Smooth muscle cell (in vitro differentiated cells): ENCODE measurements at regions not wholly inside any gene's neighbourhood (a gene's known extent, or its start where the extent isn't known, plus 50 kb on each side); places are given as distances from the start of the nearest gene placed in this dataset.

Experiments used
- DNase-seq: peaks from one replicate; lab custom pipeline; 2025; ENCODE audit not compliant: unreplicated experiment; lab: John Stamatoyannopoulos, UW
- H2AFZ ChIP-seq: fragments of 200-600 bp; sonication (generic); 2 replicates; pipeline ENCODE4 v1.6.0; 2016; ENCODE audit warnings: antibody characterized with exemption, low read depth, mild to moderate bottlenecking
- H3F3A ChIP-seq: fragments of 200-600 bp; sonication (generic); 2 replicates; pipeline ENCODE4 v1.6.0; 2017; ENCODE audit warnings: antibody characterized with exemption, low read depth
- H3K27ac ChIP-seq: fragments of 200-600 bp; sonication (generic); 2 replicates; pipeline ENCODE4 v1.5.1; 2016; ENCODE audit warnings: low read depth, mild to moderate bottlenecking
- H3K27me3 ChIP-seq: fragments of 200-600 bp; sonication (generic); 2 replicates; pipeline ENCODE4 v1.6.1; 2016; ENCODE audit warnings: low read depth, mild to moderate bottlenecking
- H3K36me3 ChIP-seq: fragments of 200-600 bp; sonication (generic); 2 replicates; pipeline ENCODE4 v1.5.1; 2016; ENCODE audit warnings: low read depth
- H3K4me1 ChIP-seq: fragments of 200-600 bp; sonication (generic); 2 replicates; pipeline ENCODE4 v1.5.1; 2016; ENCODE audit warnings: low read depth
- H3K4me2 ChIP-seq: fragments of 200-600 bp; sonication (generic); 2 replicates; pipeline ENCODE4 v1.6.0; 2016; ENCODE audit warnings: mild to moderate bottlenecking
- H3K4me3 ChIP-seq: fragments of 200-600 bp; sonication (generic); 2 replicates; pipeline ENCODE4 v1.5.1; 2016; ENCODE audit warnings: mild to moderate bottlenecking
- H3K79me2 ChIP-seq: fragments of 200-600 bp; sonication (generic); 2 replicates; pipeline ENCODE4 v1.6.0; 2016; ENCODE audit warnings: low read depth, mild to moderate bottlenecking
- H3K9ac ChIP-seq: fragments of 200-600 bp; sonication (generic); 2 replicates; pipeline ENCODE4 v1.6.0; 2016; ENCODE audit warnings: low read depth
- H3K9me3 ChIP-seq: fragments of 200-600 bp; sonication (generic); replicated peaks from 2 replicates; pipeline ENCODE4 v1.5.1; 2016; ENCODE audit warnings: low read depth
- H4K20me1 ChIP-seq: fragments of 200-600 bp; sonication (generic); 2 replicates; pipeline ENCODE4 v1.6.0; 2016; ENCODE audit warnings: low read depth
- WGBS: methylation state at CpG from one replicate; pipeline ENCODE4 v1.1.7; 2016; ENCODE audit warnings: low lambda C conversion rate; 5-methylcytosine and 5-hydroxymethylcytosine counted together
- TF ChIP-seq, protein P1 (sequence below): fragments of 200-600 bp; sonication (generic); IDR thresholded peaks from 2 replicates; pipeline ENCODE4 v1.5.1; 2017; ENCODE audit warnings: borderline replicate concordance, mild to moderate bottlenecking, antibody characterized with exemption; ENCODE audit not compliant: insufficient read depth, poor library complexity, severe bottlenecking

DNA sequence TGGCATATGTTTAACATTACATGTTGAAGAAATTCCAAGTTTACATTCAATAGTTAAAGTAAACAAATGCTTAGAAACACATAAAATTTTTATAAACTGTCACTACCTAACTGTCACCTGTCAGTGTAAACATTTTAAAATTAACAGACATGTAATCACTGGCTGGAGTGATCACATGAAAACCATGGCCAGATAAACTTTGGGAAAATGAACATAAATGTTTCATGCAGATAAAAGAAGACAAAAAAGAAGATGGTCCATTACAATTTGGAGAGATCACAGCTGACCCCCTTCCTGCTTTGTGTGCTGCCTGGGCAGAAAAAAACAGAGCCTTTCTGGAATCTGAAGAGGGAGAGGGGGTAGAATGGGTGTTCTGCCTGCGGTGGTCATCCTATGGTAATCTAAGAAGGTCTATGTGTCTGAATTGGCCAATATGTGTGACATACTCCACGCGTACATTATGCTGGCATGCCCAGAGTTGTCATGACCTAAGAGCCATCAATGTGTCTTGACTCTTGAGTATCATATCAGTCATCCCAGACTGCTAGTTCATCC, 57.5 kb upstream of the MEOX2 start:
- no peaks in the 10 kb centered on the region for H3K36me3 ChIP-seq
- H3K4me2 ChIP-seq: no peak overlapping the region
- TF ChIP-seq, protein P1, sequence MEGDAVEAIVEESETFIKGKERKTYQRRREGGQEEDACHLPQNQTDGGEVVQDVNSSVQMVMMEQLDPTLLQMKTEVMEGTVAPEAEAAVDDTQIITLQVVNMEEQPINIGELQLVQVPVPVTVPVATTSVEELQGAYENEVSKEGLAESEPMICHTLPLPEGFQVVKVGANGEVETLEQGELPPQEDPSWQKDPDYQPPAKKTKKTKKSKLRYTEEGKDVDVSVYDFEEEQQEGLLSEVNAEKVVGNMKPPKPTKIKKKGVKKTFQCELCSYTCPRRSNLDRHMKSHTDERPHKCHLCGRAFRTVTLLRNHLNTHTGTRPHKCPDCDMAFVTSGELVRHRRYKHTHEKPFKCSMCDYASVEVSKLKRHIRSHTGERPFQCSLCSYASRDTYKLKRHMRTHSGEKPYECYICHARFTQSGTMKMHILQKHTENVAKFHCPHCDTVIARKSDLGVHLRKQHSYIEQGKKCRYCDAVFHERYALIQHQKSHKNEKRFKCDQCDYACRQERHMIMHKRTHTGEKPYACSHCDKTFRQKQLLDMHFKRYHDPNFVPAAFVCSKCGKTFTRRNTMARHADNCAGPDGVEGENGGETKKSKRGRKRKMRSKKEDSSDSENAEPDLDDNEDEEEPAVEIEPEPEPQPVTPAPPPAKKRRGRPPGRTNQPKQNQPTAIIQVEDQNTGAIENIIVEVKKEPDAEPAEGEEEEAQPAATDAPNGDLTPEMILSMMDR: no peak
- no peaks in the 10 kb centered on the region for H3K9me3 ChIP-seq
- no peaks in the 10 kb centered on the region for H4K20me1 ChIP-seq
- no peaks in the 10 kb centered on the region for H3K27me3 ChIP-seq
- no peak overlapping the region for H3K9ac ChIP-seq
- H2AFZ ChIP-seq: no peak overlapping the region
- no peaks in the 10 kb centered on the region for H3K4me1 ChIP-seq
- no peak overlapping the region for H3K27ac ChIP-seq
- no peaks in the 10 kb centered on the region for H3F3A ChIP-seq
- H3K4me3 ChIP-seq: no peak overlapping the region
- DNase-seq: no peak
- H3K79me2 ChIP-seq: no peaks in the 10 kb centered on the region
- 60% methylated on average over 3 of the region's 3 CpGs for WGBS

DNA sequence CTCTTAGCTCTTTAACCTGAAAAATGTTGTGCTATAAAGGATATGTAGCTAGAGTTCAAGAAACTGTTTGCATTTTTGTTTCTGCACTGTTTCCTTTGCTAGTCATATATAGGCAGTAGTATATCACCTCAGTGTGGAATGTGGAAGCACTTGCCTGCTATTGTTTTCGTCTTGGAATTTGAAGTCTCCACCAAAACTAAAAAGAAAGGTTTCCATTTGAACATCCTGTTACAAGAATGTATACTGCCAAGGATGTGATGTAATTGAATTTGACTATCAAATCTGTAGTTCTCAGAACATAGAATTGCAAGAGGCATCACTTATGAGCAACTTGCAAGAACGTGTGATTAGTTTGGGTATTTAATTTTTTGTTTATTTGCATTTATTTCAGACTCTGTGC, 51.1 kb upstream of the MEOX2 start:
- Histone ChIP-seq H4K20me1 (no peaks in the 10 kb centered on the region), H3K27ac (no peak overlapping the region), H3K9me3 (no peaks in the 10 kb centered on the region), H3K27me3 (no peaks in the 10 kb centered on the region), H3K4me3 (no peak overlapping the region), H3K36me3 (no peaks in the 10 kb centered on the region), H3K9ac (no peak overlapping the region), H3K79me2 (no peaks in the 10 kb centered on the region), H3K4me2 (no peak overlapping the region), H2AFZ (no peak overlapping the region), H3F3A (no peaks in the 10 kb centered on the region), H3K4me1 (no peaks in the 10 kb centered on the region)
- TF ChIP-seq, protein P1: no peak
- no peak for DNase-seq
- 74% methylated on average over 2 of the region's 2 CpGs for WGBS
